ENCODE measurements at regions not wholly inside any gene's neighbourhood (a gene's known extent, or its start where the extent isn't known, plus 50 kb on each side); places are given as distances from the start of the nearest gene placed in this dataset.
"Not testable (repeated sequence)": the region's sequence is repeated elsewhere in the genome, so short reads cannot be mapped to it uniquely, and the experiment has no call there.

DNA sequence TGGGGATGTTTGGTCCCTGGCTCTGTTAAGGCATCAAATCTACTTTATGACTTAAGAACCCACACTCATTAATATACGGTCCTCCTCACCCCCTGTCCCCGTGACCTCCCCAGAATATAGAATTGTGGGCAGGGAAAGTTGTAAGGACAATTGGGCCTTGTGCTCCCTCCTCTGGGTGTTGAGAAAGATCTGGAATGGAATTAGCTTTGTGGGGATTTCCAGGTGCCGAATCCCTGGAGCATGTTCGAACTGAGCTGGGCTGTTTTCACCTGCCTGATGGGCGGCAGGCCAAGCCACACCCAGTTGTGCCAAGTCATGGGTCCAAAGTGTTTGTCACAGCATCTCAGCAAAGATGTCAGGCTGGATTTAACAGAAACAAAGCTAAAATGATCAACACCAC lies 349.3 kb upstream of the KLF3 start:
- DNase-seq = no peak

DNA sequence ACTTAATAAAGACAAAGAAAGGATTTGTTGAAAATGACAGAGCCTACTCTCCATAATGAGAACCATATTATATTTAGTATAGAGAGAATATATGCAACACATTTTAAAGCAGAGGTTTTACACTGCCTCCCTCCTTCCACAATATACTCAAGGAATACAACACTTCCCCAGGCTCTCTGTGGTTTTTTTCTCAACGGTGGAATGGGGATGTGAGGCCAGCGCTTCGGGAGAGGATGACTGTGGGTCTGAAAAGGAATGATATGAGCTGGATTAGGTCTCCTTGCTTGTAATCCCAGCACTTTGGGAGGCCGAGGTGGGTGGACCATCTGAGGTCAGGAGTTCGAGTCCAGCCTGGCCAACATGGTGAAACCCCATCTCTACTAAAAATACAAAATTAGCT lies 348.7 kb upstream of the KLF3 start:
- DNase-seq = no peak

DNA sequence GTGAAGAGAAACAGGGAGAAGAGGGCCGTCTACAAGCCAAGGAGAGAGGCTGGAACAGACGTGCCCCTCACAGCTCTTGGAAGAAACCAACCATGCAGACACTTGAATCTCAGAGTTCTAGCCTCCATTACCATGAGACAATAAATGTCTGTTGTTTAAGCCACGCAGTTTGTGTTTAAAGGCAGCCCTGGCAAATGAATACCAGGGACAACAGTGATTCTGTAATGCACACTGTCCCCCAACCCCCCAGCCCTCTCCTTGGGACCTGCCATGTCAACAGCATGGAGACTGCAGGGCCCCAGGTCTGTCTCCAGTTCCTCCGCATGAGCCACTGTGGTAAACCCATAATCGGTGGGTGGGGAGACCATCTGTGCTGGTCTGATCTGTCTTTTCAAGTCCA lies 348.0 kb upstream of the KLF3 start:
- no peak for DNase-seq

DNA sequence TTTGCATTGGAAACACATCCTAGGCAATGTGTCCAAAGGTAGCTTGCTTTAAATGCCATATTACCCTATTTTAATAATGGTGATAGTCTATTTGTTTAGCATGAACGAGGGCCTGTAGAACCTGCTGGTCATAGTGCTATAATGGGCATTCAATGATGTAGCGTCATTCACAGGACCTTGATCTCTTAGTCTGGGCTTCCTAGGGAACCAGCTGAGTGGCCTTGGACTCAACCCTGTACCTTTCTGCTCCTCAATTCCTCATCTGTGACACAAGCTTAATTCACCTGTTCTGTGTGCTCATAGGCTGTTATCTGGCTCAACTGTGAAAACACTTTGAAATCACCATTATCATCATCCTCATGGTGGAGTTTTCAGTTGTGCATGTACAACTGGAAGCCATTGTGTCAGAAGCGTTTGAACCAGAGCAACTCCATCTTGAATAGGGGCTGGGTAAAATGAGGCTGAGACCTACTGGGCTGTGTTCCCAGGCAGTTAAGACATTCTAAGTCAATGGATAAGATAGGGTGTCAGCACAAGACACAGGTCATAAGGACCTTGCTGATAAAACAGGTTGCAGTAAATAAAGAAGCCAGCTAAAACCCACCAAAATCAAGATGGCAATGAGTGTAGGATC lies 346.8 kb upstream of the KLF3 start:
- DNase-seq = no peak

DNA sequence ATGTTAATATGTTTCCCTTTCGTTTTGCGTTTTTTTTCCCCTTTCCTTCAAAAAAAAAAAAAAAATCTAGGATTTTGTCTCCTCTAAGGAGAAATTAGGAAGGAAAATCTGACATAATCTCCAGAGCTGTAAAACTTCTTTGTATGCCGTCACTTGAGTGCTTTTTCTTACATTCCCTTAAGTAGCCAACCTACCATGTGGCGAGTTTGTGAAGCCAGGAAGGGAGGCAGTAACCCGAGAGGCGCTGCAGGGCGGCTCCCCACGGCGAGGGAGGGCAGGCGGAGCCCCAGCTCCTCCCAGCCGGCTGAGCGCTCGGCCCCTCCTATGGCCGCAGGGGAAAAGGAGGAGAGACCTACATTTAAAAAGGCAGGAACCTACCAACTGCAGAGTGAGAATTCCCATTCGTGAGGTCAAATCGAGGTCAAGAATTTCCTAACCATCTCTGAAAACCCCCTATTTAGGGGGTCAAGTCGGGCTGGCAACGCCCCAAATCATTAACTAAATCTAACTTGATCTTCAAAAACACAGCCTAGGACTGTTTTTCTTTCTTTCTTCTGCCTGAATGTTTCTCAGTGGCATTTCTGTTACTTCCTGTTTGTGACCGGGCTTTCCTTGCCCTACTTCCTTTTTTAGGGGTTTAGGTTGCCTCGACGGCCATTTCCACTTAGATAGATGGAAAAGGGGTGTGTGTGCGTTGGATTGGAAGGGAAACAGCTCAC lies 345.1 kb upstream of the KLF3 start:
- DNase-seq = peak; percentile 67

DNA sequence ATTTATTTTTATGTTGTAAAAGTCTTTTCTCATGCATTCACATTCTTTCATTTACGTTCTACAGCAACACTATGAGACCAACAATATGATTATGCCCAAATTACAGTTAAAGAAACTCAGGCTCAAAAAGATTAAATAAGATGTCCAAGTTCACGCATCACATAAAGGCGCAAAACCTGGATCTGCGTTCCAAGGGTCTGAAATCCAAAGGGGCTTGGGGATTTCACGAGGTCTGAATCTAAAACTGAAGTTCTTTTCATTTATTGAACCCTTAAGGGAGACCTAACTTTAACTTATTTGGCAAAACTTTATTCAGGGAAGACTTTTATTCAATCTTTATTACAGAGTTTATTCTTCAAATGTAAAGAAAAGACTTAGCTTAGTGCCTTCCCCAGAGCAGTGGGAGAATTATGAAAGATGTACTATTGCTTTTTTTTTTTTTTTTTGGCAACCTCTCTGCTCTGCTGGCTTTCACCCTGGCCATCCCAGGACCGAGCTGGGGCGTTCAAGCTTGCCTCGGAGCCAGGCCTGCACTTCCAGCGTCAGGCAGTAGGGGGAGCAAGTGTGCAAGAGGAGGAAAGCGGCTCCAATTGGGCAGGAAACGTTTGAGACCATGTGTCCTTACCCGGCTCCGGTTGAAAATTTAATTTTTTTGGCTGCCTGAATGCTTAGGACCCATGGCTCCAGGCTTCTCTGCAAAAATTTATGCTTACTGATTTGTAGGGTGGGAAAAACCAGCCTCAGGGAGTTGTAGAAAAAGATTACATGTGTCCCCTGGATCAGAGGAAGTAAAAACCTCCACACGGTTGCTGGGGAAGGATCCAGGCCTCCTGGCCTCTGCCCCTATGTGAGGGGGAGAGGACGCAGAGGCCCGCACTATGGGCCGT lies 344.3 kb upstream of the KLF3 start:
- peak; percentile 40 for DNase-seq

DNA sequence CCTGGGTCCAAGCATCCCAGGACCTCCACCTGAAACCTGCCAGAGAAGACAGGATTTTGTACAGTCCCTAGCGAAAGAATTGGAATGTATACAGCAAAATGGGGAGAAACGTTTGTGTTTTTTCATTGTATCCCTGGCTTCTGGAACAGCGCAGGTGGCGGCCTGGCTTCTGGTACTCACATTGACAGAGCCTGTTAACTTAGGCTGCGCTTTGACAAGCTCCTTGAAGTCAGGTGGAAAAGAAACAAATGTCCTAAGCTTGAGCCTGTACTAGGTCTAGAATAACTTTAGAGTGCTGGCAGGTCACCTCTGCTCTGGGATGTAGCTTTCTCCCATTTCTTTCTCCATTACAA lies 343.7 kb upstream of the KLF3 start:
- DNase-seq = no peak

DNA sequence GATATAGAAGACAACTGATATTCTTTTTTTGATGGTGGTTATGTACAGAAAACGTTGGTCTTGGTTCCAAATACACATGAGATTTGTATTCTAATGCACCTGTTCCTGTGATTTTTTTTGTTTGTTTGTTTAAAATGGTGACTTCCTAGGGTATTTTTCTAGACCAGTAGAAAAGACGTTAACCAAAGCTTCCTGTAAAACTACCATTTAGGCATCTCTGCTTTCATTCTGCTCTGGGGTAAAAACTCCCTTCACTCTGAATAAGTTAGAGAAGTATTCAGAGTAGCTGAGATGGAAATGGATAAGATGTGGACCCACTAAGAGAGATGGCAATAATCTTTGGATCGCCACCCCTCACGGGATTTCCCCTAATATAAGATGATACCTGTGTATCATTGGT lies 343.2 kb upstream of the KLF3 start:
- no peak for DNase-seq

DNA sequence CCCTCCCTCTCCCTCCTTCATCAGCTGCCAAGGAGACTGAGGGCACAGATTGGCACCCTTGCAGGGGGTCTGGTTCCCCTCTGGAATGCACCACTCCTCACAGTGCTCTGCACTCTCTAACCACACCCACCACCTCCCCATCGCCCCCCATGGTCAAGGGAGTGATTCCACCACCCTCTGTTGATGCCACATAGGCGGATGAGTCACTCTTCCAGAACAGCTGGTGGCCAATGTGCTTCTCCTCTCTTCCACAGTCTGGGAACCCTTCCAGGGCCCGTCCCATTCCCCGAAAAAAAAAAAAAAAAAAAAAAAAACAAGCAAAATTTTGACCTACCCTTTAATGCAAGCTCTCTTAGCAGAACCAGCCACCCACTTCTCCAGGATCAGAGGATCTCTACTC lies 341.3 kb upstream of the KLF3 start:
- no peak for DNase-seq

DNA sequence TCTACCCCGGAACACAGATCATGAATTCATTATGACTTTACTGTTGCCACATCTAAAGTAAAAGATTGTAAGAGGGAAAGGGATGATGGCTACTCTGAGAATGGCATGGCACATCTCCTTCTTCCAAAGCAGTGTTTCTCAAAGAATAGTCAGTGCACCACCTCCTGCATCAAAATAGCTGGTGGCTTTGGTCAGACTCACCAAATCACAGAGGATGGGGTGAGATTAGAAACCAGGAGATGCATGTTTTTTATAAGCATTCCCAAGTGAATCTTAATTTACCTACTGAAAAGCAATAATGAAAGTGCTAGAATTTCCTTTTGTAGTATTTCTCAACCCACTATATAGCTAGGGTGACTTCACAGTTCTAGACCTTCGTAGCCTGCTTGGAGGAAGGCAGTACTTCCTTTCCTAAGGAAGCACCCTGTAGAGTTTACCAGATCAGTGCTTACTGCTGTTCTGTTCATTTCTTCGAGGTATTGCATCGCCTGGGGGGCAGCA lies 340.8 kb upstream of the KLF3 start:
- DNase-seq = no peak

DNA sequence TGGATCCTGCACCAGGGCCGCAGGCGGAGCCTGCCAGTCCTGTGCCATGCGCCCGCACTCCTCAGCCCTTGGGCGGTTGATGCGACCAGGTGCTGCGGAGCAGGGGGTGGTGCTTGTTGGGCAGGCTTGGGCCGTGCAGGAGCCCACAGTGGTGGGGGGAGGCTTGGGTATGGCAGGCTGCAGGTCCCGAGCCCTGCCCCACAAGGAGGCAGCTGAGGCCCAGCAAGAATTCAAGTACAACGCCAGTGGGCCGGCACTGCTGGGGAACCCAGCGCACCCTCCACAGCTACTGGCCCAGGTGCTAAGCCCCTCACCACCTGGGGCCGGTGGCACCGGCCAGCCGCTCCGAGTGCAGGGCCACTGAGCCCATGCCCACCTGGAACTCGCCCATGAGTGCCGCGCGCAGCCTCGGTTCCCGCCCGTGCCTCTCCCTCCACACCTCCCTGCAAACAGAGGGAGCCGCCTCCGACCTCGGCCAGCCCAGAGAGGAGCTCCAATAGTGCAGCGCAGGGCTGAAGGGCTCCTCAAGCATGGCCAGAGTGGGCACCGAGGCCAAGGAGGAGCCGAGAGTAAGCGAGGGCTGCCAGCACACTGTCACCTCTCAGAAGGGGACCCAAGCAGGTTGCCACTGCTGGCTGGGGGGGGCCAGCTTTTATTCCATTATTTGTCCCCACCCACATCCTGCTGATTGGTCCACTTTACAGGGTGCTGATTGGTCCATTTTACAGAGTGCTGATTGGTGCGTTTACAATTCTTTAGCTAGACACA lies 339.0 kb upstream of the KLF3 start:
- DNase-seq = no peak

DNA sequence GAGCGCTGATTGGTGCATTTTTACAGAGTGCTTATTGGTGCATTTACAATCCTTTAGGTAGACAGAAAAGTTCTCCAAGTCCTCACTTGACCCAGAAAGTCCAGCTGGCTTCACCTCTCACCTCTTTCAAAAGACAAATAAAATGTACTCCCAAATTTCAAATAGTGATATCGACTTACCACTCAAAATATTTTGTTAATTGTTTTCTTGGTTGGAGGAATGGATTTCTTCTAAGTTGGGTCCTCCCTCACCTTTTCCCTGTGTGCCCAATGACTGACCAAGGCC lies 338.4 kb upstream of the KLF3 start:
- no peak for DNase-seq

DNA sequence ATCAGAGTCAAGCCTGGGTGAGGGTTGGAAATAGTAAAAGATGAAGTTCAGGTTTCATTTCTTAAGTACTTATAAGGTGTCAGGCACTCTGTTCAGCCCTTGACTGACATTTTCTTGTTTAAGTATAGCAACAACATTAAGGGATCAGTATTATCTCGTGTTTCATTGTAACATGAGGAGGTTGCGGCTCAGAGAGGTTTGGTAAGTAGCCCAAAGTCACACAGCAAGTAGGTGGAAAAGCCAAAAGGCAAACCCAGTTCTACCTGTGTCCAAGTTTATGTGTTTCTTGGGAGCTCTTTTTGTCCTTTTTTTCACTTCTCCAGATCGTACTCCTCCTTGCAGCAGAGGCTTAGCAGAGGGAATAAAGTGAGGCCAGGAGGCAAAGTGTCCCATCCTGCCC lies 337.5 kb upstream of the KLF3 start:
- no peak for DNase-seq

DNA sequence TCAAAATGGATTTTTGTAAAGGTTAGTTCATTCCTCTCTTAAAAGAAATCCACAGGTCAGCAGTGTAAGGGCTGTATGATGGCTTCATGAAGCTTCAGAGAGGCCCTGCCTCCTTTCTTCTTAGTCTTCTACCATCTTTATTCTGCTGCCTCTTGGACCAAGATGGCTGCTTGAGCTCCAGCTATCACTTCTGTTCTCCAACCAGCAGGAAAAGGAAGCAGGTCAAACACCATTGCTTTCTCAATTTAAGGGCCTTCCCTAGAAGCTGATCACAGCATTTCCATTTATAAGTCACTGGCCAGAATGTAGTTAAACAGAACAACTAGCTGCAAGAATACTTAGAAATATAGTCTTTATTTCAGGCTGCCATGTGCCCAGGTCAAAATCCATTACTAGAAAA lies 336.8 kb upstream of the KLF3 start:
- no peak for DNase-seq

DNA sequence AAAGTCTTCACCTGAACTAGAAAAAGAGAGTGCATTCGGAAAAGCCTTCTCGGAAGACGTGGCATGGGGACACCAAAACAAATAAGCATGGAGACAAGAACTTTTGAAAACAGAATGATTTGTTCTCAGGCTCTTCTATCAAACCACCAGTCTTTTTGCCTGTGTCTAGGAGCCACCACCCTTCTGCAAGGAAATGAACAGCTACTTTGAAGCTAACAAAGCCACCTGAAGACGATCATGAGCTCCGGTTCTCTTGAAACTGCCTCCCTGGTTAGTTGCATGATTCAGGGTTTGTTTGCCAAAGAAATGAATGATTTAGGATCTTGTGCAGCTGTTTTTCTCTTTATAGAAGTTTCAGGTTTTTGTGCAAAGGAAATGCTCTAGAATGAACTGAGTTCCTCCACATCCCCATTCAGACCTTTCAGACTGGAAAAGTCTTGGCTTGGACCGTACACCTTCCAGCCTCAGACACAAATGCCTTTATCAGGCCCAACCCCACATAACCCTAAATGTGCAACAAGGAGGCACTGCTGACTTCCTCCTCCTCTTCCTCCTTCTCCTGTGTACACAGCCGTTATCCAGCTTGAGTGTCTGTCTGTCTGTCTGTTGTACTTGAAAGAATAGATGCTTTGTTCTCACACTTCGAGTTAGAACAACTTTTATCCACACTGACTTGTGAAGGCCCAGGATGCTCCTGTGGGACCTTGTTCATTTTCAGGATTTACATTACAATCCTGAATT lies 334.8 kb upstream of the KLF3 start:
- no peak for DNase-seq

DNA sequence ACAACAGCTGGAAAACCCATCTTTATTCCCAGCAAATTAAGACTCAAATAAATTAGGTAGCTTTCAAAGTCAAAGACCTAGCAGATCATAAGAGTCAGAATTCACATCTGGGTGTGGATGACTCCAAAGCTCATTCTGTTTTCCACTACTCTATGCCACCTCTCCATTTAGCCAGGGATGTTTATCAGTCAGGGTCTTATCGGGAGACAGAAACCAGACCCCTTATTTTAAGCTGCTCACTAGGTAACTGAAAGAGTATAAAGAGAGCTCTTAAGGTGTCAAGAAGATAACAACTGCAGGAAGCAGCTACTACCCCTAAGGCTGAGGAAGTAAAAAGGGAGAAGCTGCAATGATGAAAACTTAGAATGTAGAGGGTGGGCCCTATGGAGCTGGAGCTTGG lies 333.7 kb upstream of the KLF3 start:
- no peak for DNase-seq

DNA sequence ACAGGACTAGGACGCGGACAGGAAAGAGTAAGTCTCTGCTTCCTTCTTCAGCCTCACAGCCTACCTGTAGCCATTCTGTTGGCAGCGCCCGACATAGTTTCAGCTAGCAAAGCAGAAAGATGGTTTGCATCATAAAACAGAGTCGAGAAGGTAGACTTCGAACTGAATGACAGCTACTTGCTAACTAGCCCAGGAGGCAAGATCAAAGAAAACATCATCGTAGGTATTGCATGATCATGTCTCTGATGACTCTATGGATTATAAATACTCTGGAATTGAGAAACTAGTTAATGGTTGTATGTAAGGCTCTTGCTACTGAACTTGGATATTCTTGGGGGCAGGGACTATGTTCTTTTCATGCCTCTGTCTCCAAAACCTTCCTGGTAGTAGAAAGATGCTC lies 333.1 kb upstream of the KLF3 start:
- no peak for DNase-seq

DNA sequence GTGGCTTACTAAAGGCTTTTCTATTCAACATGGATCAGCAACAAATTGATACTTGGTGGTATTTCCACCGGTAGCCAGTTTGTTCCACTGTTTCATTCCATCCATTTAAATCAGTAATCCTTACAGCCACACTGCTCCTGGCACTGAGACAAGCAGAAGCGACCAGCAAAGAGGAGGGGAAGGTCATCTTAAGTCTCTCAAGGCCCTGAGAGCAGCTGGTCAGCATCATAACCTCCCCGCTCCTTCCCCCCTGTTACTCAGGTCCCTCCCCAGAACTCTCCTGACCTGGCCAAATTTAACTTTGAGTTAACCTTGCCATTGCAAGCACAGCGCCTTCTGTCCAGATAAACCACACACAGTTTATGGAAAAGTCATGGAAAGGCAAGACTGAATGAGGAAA lies 331.3 kb upstream of the KLF3 start:
- DNase-seq = no peak

DNA sequence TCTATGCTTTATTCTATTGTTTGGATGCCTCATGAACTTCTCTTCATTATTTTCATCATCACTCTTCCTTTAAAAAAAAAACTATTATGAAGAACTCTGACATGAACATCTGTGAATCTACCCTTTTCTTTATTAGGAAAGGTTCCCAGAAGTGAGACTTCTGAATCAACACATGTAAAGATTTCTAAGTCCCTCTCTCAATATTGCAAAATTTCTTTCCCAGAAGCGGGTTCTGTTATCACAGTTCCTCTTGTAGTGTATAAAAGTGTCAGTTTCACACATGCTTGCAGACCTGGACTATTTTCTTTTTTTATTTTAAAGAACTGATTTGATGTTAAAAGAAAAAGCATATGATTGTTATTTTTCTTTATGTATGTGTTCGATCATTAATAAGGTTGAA lies 330.8 kb upstream of the KLF3 start:
- no peak for DNase-seq

DNA sequence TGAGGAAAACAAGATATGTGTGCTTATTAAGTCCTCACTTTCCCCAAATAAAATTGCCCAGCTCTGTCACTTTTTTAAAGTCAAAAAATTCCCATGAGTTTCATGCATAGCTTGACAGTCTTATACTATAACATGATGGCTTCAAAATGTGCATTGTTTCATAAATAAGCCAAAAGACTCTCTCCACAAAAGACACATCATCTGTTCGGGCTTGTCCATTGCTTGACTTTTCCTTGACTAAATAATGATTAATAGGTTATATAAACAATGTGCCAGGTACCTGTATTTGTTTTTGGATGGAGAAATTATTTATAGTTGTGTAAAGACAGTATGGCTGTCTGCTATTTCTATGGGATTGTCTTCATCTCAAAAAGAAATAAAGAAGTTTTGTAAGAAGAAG lies 329.2 kb upstream of the KLF3 start:
- DNase-seq = no peak

DNA sequence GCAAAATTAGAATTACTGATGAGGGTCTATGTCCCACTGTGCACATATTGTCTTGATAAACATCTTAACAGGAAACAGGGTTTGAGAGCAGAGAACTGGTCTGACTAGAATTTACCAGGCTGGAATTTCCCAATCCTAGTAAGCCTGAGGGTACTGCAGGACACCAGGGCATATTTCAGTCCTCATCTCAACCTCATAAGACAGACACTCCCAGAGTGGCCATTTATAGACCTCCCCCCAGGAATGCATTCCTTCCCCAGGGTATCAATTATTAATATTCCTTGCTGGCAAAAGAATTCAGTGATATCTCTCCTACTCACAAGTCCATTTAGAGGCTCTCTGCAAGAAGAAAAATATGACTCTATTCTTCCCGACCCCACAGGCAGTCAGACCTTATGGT lies 325.1 kb upstream of the KLF3 start:
- DNase-seq = not testable (repeated sequence)

DNA sequence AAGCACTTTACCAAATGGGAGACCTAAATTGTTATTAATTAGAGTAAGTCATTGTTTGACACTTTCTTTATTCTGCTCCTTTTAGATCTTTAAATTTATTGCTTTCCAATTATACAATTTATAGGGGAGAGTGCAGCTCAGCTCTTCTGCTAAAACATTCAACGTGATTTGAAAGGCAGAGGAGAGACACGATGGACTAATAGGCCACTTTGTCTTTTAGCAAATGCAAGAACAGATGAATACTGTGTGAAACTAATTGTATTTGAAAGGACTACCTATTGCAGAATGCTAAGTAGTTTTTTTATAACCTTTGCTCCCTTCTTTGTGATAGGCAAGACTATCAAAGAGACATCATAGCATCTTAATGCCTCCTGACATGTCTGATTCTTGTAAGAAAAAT lies 320.4 kb upstream of the KLF3 start:
- no peak for DNase-seq

DNA sequence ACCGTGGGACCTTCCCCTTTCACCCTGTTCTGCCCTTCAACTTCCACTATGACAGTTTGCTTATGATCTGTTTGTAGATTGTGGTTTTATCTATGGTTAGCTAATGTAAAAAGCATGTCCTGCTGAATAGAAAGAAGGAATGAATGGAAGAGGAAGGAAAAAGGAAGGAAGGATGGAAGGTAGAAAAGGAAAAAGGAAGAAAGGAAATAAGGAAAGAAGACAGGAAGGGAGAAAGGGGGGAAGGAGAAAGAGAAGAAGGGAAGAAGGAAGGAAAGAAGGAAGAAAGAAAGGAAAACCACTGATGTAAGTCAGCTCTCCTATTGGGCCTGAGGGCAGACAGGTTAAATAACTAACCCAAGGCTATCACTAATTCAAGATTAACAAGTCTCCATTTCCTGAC lies 319.1 kb upstream of the KLF3 start:
- no peak for DNase-seq
